HG03521 (cell line): ENCODE measurements at regions not wholly inside any gene's neighbourhood (a gene's known extent, or its start where the extent isn't known, plus 50 kb on each side); places are given as distances from the start of the nearest gene placed in this dataset.
"Not testable (repeated sequence)": the region's sequence is repeated elsewhere in the genome, so short reads cannot be mapped to it uniquely, and the experiment has no call there.

ENCODE experiments used
- ATAC-seq: cut with Tn5 transposase; IDR thresholded peaks from one replicate; pipeline ENCODE4 v1.9.1; 2021; ENCODE audit warnings: mild to moderate bottlenecking, moderate library complexity; ENCODE audit not compliant: unreplicated experiment

DNA sequence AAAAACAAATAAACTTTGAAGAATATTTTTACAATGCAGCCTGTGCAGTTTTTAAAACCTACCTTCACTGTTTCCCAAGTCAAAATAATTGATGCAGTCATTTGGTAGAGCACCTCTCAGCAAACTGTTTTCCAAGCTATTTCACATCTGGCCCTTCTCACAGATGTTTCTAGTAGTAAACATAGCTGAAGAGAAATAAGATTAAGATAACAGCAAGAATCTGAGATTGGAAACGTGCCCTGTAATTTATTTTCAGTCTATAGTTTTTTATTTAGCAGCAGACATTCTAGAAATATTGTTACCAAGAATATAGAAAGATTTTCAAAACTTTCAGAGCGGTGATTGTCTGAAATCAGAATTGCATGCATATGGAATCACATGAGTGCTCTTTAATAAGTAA lies 440.2 kb downstream of the TRIB2 start:
- ATAC-seq: no peak

DNA sequence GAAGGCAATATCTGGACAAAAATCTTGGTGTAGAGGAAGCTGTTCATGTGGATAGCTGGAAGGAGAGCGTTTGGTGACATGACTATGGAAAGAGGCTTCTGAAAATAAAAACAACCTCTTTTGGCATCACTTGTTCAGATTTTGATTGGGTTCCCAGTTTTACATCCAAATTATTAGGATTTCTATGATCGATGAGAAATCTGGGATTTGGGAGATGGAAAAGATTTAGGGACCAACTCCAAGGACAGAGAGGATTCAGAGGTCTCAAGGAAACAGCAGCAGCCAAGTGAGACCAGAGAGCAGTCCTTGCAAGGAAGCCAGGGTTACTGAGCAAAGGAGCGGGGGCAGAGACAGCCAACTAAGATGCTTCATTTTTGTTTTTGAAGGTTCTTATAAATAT lies 441.7 kb downstream of the TRIB2 start:
- no peak for ATAC-seq

DNA sequence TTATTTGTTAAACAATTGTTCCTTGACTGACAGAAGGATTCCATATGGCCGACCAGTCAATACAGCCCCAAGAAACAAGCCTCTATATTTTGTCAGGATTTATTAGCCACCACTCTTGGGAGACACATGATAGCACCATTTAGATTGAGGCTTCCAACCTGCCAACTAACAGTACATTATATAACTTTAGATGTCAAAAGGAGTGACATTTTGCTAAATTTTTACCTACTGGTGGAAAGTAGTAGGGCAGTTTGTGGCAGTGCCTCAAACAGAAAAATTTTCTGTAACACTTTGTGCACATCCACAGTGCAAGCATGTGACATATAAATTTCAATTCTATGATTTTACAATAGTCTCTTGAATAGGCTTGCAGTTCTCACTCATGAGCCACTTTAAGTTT lies 464.0 kb downstream of the TRIB2 start:
- ATAC-seq: no peak

DNA sequence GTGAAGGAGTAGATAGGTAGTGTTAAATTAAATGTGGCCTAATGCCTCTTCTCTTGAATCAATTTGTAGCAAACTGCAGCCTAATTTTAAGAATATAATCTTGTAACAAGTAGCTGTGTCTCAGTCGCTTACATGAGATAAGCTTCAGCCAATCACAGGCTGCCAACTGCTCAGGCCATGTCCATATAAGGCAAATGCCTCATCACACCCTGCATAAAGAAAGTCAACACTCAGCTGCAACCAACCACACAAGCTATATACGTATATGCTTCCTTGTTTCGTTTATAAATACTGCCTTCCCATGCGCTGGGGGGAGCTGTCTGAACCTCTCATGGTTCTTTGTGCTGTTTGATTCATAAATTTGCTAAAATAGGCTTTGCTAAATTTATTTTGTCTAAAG lies 476.3 kb downstream of the TRIB2 start:
- ATAC-seq: peak; percentile 85

DNA sequence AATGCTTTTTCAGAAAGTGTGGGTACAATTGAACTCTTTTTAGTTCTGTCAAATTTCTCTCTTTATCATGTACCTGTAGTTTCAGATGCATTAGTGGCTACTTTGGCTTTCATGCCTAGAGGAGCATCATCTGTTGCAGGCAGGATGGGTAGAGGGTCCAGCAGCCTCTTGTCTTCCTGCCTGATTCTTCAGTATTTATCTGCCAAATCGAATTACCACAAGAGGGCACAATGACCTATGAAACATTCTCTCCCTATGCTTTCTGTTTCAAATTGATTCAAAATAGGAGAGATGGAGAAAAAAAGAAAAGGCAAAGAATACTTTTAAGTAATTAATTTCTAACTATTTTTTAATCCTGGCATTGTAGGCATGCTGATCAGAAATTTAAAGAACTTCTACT lies 477.2 kb downstream of the TRIB2 start:
- ATAC-seq: peak; percentile 74

DNA sequence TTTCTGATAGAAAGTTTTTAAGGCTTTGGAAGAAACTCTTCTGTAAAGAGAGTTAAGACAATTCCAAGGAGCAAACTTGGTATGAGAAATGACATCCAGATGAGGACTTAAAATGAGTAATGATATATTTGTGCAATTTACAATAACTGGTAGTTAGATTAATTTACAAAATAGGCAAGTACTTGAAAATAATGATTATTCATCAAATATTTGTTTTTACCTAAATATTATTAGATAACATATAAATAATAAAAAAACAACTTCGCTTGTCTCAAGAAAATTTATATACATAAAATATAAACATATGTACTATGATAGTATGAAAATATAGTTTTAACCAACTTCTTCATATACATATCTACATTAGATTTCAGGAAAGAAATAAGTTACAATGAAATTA lies 478.5 kb downstream of the TRIB2 start:
- ATAC-seq: no peak

DNA sequence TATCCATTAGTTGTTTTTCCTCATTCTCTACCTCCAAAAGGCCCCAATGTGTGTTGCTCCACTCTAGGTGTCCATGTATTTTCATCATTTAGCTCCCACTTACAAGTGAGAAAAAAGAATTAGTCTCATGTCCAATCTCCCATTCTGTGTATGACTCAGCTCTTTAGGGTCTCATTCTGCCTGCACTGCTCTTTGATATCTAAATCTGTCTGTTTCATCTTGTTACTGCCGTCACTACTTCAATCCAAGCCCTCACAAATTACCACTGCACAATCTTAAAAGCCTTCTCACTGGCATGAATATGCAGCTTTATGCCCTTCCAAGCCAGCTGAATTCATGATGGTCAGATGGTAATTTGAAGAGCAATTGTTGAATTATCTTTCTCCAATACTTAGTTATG lies 480.5 kb downstream of the TRIB2 start:
- ATAC-seq: no peak

DNA sequence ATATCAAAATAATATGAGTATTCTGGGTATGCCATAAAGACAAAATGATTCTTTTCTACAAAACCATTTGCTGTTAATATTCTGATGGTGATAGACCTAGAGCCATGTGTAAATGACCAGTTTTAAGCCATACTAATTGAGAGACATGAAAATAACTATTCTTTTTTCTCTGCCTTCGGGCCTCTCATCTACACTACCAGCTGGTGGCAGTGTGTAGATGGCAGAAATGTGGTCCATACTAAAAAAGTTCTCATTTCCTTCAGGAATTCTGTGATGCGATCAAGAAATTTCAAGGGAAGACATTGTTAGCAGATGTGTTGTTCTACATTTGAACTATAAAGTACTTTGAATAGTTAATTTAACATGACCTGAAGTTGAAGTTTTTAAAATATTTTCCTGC lies 485.2 kb downstream of the TRIB2 start:
- ATAC-seq: no peak

DNA sequence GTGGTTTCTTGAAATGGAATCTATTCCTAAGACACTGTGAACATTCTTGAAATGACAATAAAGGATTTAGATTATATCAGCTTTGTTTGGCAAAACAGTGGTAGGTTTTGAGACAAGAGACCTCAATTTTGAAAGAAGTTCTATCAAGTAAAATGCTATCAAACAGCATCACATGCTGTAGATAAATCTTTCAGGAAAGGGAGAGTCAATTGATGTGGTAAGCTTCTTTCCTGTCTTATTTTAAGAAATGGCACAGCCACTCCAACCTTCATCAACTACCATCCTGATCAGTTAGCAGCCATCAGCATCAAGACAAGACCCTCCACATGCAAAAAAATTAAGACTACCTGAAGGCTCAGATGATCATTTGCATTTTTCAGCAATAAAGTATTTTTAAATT lies 495.4 kb downstream of the TRIB2 start:
- ATAC-seq: no peak

DNA sequence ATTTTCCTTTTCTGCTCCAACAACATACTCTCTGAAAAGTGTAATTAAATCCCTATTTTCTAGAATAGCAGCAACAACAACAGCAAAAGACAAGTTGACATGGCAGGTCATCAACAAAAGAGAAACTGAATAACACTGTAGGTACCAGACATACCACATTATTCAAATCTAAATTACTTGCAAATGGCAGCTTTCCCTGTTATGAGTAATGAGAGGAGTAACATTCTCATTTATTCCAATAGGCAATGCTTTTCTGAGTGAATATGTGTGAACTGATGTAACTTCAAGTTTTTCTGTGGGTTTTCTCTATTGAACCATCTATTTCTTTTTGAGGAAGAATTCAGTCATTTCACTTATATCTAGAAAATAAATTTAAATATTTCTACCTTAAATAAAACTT lies 501.5 kb downstream of the TRIB2 start:
- ATAC-seq: no peak

DNA sequence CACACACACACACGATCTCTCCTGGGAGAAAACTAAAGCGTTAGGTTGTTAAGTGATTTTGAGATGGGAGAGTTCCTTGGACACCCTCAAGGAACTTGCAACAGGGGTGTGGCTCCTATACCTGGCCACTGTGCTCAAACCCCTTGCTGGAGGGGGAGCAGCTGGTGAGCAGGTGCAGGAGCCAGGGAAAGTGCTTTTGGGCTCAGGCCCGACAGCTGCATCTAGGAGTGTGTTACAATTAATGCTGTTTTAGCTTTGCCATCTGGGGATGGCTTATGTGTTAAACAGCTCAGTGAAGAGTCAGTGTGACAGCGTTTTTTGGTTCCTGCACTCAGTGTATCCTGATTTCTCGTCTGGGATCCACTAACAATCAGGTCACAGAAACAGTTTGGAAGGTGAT lies 510.8 kb downstream of the TRIB2 start:
- no peak for ATAC-seq

DNA sequence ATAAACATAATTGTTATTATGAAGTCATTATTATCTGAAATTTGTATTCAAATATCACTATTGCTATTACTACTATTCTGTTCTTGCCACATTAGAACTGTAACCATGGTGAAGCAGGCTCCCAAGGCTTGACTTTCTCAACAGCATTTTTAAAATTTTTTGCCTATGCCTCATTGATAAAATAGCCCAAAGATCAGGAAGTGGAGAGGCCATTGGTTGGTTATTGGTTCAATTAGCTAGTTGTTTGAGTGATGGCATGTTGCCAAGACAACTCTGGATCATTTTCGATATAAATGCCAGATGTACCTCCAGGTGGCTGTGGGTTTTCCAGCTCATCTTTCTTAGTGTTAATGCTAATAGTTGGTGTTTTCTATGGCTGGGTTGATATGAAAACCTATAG lies 513.5 kb downstream of the TRIB2 start:
- no peak for ATAC-seq

DNA sequence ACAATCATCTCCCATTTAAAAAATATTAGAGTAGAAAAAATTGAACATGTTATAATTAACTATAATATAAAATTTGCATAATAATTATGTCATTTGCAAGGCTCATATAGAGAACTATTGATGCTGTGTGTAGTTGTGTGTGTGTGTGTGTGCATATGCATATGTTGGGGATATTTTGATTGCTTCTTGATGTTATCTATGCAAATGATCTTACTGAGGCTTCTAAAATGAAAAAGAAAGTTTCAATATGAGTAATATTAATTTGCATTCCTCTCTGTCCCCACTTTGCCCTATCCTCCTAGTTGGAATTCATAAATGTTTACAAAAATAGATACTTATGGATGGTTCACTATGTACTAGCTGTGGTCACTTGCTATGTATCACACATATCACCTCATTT lies 523.3 kb downstream of the TRIB2 start:
- no peak for ATAC-seq

DNA sequence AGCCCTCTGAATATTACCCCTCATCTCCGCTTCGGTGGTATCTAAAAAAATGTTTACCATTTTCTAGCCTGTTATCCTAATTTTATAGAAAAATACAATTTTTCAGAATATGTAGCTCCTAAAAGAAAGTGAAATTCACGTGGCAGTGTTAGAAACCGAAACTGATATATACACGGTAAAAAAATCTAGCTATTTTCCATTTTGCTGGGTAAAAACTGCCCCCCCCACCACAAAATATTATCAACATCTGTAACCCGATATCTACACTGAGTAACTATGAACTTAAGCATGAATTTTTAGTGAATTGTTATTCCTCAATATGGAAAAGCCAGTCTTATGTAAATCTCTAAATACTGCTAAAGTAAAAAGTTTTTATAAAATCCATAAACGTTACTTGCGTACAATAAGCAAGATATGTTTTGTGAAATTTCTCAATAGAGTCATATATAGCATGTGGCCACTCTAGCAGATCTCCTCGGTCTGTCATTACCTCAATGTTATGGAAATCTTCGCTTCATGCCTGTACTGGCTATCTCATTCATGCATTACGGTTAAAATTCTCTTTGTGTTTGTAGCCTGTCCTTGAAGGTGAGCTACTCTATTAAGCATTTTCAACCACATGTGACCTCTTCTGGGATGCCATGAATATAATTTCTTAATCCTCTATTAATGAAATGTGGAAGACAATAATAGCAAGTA lies 524.2 kb downstream of the TRIB2 start:
- ATAC-seq: no peak

DNA sequence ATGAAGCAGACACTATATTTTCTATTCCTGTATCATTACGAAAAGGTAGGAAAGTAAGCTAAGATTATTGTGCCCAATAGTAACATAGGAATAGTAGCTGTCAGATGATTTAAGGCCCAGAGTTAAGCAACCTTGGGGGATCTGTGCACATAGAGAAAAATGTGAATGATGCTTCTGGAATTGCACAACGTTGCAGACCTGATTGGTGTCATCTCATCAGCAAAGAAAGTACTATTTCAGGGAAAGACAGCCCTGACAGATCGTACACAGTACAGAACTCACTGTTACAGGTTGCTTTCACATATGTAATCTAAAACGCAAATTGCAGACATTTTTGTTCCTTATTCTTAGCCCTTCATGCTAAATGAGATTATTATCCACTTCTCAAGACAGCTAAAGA lies 535.9 kb downstream of the TRIB2 start:
- ATAC-seq: no peak

DNA sequence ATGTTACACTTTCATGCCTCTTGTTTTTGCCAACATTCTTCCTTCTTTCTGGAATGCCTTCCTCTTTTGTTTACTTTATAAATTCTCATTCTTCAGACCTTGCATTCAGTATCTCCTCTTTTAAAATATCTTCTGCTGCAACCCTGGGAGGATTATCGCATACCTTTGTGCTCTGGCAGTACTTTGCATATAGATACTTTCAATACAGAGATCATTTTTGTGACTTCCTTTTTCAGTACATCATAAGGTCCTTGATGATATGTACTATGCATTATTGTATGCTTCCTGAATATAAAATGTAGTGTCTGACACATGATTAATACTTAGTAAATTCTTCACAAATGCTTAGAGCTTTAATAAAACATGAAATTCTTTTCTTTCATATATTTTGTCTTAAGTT lies 538.7 kb downstream of the TRIB2 start:
- ATAC-seq: no peak

DNA sequence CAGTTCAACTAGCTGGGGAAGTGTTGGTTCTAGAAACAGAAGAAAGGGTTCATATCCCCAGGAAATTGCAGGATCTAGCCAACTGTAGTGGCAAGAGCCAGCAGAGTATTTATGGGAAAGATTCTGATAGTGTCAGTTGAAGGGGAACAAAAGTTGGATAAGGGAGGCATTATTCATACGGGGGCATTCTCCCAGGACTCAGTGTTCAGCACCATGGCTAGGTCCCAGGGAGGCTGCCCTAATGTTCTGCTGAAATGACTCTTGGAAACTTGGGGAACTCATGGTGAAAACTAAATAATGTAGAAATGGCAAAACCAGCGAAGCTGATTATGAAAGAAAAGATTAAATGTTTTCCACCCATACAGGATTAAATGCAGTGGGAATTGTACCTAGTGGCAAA lies 543.7 kb downstream of the TRIB2 start:
- ATAC-seq: no peak

DNA sequence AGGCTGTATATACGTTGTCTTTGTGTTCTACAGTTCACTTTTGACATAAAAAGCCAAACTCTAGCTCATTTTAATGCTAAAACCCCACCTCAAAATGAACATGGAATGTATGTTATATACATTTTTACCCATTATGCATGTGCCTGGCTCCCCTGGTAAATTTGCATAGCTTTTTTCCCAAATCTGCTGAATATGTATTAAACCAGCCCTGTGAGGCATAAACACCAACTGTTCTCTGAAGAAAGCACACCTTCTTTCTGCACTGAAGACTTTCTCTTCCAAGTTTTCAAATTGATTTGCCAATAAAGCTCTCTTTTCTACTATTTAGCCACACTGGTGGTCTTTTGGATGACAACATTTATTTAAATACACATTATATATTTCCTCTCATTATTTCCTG lies 549.4 kb downstream of the TRIB2 start:
- no peak for ATAC-seq

DNA sequence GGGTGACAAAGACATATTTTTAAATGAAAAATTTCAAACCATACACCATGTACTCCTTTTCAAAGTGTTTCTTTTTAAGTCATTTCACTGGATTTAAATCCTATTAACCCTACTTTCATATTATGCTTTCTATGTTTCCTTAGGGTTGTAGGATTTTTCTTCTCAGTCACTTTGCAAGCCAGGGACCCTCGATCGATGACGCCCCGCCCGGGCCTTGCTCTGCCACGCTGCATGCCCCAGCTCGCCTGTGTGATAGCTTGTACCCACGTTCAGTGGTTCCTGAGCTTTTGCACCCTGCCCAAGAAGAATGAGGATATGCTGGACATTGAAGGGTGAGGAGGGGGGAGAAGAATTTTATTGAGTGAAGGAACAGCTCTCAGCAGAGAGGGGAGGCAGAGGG lies 568.0 kb downstream of the TRIB2 start:
- no peak for ATAC-seq

DNA sequence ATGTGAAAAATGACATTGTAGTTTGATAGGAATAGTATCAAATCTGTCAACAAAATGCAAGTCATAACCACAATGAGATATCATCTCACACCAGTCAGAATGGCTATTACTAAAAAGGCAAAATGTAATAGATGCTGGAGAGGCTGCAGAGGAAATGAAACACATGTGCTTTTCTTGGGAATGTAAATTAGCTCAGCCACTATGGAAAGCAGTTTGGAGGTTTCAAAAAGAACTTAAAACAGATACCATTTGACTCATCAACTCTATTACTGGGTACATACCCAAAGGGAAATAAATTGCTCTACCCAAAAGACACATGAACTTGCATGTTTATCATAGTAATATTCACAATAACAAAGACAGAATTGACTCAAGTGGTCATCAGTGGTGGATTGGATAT lies 572.6 kb downstream of the TRIB2 start:
- no peak for ATAC-seq

DNA sequence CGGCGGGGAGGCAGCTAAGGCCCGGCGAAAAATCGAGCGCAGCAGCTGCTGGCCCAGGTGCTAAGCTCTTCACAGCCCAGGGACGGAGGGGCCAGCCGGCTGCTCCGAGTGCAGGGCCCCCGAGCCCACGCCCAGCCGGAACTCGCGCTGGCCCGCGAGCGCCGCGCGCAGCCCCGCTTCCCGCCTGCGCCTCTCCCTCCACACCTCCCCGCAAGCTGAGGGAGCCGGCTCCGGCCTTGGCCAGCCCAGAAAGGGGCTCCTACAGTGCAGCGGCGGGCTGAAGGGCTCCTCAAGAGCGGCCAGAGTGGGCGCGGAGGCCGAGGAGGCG lies 591.7 kb downstream of the TRIB2 start:
- ATAC-seq: not testable (repeated sequence)

DNA sequence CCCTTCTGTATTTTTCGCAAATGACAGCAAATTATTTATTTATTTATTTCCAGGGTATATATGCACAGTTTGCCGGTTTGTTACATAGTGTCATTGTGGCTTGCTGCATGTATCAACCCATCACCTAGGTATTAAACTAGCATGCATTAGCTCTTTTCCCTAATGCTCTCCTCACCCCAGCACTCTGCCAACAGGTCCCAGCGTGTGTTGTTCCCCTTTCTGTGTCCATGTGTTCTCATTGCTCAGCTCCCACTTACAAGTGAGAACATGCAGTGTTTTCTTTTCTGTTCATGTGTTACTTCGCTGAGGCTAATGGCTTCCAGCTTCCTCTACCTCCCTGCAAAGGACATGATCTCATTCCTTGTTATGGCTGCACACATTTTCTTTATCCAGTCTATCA lies 592.3 kb downstream of the TRIB2 start:
- no peak for ATAC-seq

DNA sequence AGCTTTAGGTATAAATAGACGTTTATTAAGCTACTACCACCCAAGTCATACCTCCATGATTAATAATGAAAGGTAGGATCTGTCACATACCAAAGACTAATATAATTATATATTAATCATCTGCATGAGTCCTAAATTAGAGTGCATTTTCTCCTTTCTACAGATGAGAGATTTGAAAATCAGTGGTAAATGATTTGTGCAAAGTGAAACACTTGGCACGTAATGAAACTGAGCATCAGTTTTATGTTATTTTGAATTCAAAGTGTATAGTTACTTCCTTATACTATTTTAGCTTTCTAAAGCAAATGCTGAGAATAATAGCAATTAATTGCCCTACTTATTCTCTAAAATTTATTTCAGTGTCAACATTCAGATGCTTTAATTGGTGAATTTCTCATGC lies 615.3 kb downstream of the TRIB2 start:
- no peak for ATAC-seq

DNA sequence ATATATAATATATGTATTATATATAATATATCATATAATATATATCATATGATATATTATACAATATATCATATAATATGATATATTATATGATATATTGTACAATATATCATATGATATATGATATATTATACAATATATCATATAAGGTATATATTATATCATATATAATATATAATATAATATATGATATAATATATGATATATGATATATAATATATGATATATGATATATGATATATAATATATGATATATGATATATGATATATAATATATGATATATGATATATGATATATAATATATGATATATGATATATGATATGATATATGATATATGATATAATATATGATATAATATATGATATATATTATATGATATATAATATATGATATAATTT lies 617.3 kb downstream of the TRIB2 start:
- ATAC-seq: not testable (repeated sequence)
